Activated CD4-positive, alpha-beta T cell treated with anti-CD3 and anti-CD28 coated beads, Interleukin-2, amount 50 U/mL, for 48 hours (primary cell): ENCODE measurements at regions not wholly inside any gene's neighbourhood (a gene's known extent, or its start where the extent isn't known, plus 50 kb on each side); places are given as distances from the start of the nearest gene placed in this dataset.

ENCODE experiments used
- DNase-seq, 2 experiments: peaks; one replicate each; pipeline ENCODE4 v3.0.0-alpha.2; 2020

DNA sequence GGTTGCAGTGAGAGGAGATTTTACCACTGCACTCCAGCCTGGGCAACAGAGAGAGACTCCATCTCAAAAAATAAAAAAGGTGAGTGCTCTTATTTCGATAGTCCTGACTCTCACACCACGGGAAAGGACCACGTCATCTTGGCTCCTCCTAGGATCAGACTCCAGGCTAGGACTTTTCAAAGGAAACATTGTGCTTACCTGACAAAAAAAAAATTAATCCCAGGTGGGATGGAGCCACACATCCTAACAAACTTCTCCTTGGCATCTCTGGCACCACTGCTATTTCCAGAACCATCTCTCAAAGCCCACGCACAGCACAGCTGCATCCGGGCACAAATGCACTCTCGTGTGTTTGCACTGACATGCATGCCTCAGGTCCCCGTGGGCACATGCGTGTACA lies 262.4 kb downstream of the ENGASE start:
- DNase-seq = no peak

DNA sequence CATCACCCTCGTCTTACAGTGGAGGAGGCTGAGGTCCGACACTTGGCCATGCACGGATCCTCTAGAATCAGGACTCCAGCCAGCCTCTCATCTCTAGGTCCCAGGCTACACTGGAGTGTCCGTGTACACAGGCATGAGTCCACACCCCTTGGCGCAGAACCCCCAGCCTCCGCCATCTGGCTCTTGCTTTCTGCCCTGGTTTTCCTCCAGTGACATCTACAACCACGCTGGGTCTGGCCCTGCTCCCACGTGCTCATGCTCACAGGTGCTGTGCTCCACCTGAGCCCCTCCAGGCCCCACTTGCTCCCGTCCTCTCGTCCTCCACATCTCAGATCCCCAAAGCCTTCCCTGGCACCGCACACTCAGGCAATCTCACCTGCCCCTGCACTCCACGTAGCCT lies 260.8 kb downstream of the ENGASE start:
- no peak for DNase-seq

- no peak for DNase-seq
Measured at GRCh38 chr17:79332011-79332554, 257.5 kb downstream of the ENGASE start.

DNA sequence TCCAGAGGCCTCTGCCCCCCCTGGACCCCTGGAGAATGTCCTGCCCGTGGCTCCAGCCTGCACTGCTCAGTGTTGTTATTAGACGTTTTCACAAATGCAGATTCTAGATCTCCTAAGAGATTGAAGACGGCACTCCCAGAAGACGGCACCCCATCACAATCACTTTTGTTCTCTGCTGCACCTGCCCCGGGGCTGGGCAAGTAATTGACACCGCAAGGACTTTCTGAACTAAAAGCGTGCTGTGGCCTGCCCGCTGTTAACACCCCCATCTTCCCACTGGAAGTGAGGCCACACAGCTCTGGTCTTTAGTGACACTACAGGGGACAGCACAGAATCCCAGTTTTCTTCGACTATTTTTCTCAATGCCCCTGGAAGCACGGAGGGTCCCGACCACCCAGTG lies 256.9 kb downstream of the ENGASE start:
- no peak for DNase-seq

GRCh38 chr17:79330696-79331095 lies 256.1 kb downstream of the ENGASE start:
- no peak for DNase-seq

DNA sequence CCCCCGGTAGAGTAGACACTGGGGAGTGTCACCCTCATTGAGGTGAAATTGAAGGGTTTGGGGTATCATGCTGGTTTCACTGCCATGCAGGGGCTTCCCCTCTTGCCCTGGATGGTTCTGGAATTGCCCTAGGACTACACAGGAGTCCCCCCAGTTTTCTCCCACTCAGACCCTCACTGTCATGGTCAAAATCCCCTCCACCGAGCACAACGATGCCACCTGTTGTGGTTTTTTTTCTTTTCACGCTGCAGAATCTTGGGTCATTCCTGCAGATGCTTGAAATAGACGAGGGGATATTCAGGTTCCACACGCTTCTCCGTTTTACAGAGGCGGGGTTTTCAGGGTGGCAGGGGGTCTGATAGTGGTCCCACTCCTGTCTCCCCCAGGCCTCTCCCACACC lies 255.6 kb downstream of the ENGASE start:
- no peak for DNase-seq

DNA sequence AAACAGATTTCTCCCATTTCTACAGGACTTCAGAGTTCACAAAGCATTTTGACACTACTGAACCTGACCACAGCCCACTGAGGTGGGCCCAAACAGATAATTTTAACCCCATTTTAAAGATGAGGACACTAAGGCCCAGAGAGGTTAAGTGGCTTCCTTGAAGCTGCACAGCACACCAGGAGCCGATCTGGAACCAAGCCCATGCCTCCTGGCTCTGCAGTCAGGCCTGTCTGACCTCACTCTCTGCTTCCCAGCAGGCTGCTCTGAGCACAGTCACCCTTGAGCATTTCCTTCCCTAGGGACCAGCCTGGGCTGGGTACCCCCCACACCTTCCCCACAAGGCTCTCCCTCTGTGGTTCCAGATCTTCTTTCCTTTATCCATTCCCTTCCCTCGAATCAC lies 252.2 kb downstream of the ENGASE start:
- no peak for DNase-seq

DNA sequence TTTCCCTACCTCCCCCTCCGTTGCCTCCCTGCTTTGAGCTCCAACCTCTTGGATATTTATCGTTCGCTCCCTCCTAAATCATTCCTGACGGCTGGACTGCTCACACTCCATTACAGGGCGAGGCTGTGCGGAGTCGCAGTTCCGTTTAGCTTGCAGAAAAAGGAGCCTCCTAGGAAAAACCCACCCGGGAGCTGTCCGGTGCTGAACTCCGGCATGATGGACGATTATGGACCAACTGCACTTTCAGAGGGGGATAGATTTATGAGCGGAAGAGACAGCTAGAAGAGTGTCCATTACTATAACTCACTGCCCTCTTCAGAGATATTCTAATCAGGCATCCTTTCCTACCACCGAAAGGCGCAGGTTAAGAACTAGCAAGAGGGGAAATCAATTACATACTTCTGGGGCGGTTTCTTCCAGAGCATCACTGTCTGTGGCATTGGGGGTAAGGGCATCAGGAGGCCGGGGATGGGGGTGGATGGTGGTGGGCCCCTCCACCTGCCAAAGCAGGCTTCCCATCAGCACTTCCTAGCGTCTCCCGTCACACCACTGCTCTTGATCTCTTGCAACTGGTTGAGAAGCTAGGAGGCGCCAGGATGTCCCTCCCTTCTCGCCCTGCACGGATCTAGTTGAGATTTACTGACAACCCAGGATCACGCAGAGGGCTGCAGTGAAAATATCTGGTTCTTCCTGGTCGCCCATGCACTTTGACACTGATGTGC lies 251.2 kb downstream of the ENGASE start:
- peak in 1 of 2 experiments; percentile 1 for DNase-seq

DNA sequence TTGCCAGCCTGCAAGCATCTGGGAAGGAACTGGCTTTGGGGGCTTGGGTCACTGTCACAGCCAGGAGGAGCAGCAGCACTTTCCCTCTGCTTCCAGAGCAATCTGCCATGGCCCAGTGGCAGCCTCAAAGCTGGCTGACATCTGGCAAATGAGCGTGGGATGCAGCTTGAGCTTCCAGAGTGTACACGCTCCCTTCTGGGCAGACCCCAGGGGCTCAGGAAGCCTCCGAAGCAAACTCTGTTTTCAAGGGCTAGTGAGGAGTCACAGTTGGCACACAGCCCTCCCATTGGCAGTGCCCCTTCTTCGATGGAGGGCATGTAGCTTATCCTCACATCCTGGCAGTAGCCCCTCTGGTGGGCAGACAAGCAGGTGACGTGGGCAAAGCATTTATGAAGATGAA lies 249.6 kb downstream of the ENGASE start:
- DNase-seq = no peak

DNA sequence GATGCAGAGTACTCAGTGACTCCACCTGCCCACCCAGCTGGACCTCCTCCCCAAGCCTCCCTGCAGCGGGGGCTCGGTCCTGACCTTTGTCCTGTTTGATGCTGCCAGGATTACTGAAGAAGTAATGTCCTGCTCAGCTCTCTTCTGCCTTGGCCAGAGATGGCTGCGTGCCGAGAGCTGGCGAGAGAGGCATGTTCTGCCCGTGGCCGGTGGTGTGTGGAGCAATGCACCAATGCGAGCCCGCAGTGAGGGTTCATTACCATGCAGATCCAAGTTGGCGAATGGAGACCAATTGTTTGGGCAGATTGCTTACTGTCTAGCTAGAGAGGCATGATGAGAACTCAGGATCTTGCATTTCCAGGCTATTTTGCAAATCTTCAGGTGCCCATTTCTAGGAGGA lies 248.9 kb downstream of the ENGASE start:
- no peak for DNase-seq

DNA sequence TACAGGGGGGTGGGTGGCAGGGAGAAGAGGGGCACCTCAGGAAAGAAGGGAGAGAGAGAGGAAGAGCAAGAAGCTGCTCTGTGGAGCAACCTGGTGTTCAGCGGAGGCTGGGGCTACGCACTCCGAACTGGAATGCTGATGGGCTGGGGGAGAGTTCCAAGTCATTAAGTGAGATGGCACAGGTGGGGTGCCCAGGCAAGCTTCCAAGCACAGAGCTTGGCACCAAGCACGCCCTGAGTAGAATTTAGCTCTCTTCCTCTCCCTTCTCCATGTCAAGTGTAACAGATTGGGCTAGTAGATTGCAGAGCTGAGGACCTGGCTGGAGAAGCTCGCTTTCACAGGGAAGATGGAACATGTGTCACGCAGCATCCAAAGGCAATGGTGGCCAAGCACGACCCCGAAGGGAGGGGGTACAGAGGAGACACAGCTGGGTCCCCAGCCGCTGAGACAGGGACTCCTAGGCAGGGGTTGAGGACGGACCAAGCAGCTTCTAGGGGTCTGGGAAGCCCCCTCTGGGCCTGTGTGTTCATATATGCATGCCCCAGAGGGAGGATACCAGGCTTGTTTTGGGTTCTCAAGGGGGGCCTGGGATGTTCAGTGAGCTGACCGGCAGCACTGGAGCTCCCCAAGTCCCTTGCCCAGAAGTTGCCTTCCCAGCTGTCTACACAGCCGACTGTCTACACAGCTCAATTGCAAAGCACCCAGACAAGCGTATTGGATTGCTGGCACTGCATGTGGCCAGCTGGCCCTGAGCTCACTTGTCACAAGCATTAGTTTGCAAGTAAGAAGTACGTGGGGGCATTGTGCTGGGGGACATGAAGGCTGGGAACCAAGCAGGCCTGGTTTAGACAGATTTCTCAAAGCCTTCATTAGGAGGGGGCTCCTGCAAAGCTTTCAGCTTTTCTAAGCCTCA lies 247.8 kb downstream of the ENGASE start:
- DNase-seq = no peak

DNA sequence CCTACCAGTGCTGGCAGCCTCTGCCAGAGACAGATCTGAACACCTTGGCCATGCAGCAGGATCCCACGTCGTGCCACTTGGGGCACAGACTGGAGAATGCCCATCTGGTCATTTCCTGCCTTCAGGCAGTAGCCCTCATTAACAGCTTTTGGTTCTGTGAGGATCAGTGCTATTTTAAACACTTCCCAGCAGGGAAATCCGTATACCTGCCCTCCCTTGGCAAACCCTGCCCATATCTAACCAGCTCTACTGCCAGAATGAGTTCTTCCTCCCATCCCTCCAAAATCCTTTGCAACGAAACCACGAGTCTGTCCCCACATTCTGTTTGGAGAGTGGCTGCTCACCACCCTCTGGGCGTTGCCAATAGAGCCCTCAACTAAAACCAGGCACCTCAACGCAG lies 245.7 kb downstream of the ENGASE start:
- DNase-seq = no peak

- no peak for DNase-seq
Measured at GRCh38 chr17:79317916-79318315, 243.3 kb downstream of the ENGASE start.

DNA sequence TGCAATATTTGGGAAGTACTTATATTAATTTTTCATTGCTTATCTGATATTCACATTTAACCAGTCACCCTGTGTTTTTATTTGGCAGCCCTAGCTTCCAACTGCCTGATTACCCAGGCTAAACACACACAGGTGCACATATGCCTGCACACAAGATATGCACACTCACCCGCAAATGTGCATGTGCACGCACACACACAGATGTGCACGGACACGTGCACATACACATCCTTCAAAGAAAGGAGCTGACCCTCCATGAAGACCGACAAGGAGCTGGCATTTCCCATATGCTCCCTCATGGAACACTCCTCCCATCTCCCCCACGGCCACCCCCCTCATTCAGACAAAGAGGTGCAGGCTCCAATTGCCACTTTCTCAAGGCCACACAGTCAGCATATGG lies 242.2 kb downstream of the ENGASE start:
- no peak for DNase-seq

- DNase-seq = no peak
Measured at GRCh38 chr17:79315358-79316105, 240.9 kb downstream of the ENGASE start.

GRCh38 chr17:79314617-79315357 lies 240.2 kb downstream of the ENGASE start:
- DNase-seq = no peak

GRCh38 chr17:79311373-79311772 lies 236.7 kb downstream of the ENGASE start:
- DNase-seq = no peak

GRCh38 chr17:79306424-79307318 lies 232.0 kb downstream of the ENGASE start:
- DNase-seq = no peak

DNA sequence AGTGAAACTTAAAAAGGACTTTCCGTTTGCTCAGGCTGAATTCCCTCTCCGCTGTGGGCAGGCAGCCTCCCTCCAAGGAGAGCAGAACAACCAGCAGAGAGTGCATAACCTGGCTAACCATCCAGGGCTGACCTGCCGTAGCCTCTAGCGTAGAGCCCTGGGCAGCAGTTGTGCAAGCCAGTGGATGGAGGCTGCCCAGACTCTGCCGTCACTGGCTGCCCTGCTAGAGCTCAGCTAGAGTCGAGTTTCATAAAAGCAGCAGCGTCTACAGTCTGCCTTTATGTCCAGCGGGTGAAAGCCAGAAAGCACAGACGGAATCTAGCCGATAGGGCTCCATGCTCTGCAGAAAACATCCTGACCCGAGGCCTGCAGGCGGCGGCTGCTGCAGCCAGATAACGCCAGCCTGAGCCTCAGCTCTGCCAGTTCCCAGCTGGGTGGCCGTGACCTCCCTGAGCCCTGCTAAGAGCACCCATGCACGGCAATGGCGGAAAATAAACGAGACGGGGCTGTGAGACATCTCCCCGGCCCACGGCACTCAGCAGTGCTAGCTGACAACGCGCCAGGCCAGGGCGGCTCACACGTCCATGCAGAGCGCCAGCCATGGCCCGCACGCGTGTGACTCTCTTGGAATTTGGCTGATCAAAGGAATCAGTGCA lies 231.3 kb downstream of the ENGASE start:
- DNase-seq = no peak

- DNase-seq = no peak
Measured at GRCh38 chr17:79305376-79305767, 230.7 kb downstream of the ENGASE start.

DNA sequence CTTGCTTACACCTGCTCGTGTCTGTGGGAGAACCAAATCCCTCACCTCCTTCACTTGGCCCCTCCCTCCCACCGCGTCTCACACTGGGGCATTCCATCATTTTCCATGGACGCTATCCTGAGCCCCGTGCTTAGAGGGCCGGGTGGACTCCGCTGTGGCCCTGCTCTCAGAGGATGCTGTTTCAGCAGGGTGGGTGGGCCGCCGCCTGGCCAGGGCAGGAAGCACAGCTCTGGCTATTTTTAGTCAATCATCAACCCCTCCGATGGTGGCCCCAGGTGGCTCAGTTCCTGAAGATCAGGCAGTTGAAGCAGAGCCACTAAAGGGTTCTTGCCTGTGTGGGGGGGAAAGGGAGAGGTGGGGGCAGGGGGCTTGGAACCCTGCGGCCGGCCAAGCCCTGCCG lies 230.3 kb downstream of the ENGASE start:
- DNase-seq = no peak
